ENCODE measurements at regions not wholly inside any gene's neighbourhood (a gene's known extent, or its start where the extent isn't known, plus 50 kb on each side); places are given as distances from the start of the nearest gene placed in this dataset.

GRCh38 chr7:131067220-131067619 lies 260.5 kb upstream of the MKLN1 start:
- TF ChIP-seq, protein P1, sequence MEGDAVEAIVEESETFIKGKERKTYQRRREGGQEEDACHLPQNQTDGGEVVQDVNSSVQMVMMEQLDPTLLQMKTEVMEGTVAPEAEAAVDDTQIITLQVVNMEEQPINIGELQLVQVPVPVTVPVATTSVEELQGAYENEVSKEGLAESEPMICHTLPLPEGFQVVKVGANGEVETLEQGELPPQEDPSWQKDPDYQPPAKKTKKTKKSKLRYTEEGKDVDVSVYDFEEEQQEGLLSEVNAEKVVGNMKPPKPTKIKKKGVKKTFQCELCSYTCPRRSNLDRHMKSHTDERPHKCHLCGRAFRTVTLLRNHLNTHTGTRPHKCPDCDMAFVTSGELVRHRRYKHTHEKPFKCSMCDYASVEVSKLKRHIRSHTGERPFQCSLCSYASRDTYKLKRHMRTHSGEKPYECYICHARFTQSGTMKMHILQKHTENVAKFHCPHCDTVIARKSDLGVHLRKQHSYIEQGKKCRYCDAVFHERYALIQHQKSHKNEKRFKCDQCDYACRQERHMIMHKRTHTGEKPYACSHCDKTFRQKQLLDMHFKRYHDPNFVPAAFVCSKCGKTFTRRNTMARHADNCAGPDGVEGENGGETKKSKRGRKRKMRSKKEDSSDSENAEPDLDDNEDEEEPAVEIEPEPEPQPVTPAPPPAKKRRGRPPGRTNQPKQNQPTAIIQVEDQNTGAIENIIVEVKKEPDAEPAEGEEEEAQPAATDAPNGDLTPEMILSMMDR (IDR thresholded peaks at IDR 0.05): no peak
- TF ChIP-seq EP300 (IDR thresholded peaks at IDR 0.05) (no peak), POLR2AphosphoS5 (IDR thresholded peaks at IDR 0.05) (no peak), POLR2A (IDR thresholded peaks at IDR 0.05; ENCODE audit: low read depth) (no peak)

All from esophagus muscularis mucosa (tissue), 4 donors.